Activated T-cell treated with anti-CD3 and anti-CD28 coated beads for 48 hours (primary cell): ENCODE measurements at regions not wholly inside any gene's neighbourhood (a gene's known extent, or its start where the extent isn't known, plus 50 kb on each side); places are given as distances from the start of the nearest gene placed in this dataset.

Source experiments
- DNase-seq: peaks from one replicate; pipeline ENCODE4 v3.0.0-alpha.2; 2020; ENCODE audit warnings: low read depth

- DNase-seq = no peak
Observed at GRCh38 chr7:136665878-136666509, 202.5 kb upstream of the CHRM2 start.

DNA sequence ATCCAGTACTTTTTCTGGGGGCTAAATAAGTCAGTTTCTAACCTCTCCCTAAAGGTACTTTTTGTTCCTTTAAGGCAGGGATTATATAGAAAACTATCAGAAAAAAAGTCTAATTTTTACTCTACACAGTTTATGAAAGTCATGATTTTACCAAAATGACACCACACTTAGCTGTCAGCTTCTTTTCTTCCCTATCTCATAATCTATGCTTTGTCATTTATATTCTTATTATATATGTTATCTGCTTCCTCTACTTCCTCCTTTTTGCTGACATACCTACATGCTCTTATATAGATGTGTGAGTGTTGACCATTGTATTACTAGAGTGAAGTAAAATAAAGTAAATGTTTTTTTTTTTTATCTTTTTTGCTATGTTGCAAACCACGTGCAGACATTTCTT is 203.9 kb upstream of the CHRM2 start:
- no peak for DNase-seq

- no peak for DNase-seq
Observed at GRCh38 chr7:136657482-136657921, 210.9 kb upstream of the CHRM2 start.

GRCh38 chr7:136656516-136656915 is 211.9 kb upstream of the CHRM2 start:
- DNase-seq = no peak

DNA sequence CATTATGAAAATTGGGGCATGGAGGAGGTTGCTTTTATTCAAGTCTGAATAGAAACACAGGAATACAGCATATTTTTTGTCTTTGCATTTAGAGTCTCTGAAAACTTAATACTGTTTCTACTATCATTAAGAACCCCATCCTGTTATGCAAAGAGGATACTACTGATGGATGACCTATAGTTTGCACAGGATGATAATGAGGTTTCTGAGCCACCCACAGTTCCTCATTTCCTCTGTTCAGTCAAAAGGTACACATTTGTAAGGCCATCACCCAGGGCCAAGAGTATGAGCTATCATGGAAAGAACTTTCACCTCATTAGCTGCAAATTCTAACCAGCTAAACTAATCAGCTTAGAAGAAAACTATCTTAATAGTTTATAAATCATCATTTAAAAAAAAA is 213.0 kb upstream of the CHRM2 start:
- DNase-seq = no peak

GRCh38 chr7:136654406-136654805 is 214.0 kb upstream of the CHRM2 start:
- DNase-seq = no peak

DNA sequence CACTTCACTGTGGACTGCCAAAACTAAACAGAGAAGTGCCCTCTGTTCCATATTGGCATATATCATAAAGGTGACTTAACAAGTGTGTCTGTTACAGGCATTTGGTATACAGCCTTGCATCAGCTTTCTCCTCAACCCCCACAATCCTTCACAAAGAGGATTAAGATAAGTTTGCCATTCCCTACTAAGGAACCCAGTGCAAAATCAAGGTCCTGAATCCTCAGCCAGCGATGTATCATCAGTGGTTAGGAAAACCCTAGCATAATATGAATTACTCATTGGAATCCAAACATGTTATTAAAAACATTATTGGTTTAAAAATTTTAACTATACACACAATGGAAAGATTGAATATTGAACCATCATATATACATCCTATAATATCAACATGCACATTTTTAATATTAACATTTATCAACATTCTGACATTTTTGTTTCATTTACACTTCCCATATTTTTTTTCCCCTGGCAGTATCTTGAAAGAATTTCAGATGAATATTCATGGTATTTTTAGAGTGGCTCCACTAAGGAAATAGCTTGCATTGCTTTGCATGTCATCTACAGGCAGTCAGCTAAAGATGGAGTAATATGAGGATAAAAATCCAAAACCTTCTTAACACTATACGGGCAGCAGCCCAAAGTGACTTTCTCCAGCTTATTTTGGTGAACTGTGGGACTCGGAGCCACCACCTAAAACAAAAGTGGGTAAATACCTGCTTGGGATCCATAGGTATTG is 215.6 kb upstream of the CHRM2 start:
- no peak for DNase-seq

GRCh38 chr7:136640977-136641376 is 227.5 kb upstream of the CHRM2 start:
- DNase-seq = no peak

DNA sequence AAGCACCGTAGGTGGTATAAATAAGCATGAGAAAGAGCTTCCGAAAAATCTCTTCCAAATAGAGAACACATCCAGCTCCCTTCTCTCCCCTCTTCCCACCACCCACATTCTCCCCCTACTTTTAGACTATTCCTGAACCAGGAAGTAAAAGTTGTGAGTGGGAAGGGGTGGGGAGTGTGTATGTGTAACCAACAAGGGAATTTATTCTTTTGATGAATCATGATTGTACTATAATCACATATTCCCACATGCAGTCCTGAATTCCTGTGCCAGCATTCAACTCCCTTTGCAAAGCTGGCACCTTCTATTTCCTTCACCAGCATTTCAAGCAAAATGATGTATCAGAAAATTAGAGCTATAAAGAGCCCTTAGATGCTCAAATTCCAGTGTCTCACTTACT is 230.6 kb upstream of the CHRM2 start:
- no peak for DNase-seq

DNA sequence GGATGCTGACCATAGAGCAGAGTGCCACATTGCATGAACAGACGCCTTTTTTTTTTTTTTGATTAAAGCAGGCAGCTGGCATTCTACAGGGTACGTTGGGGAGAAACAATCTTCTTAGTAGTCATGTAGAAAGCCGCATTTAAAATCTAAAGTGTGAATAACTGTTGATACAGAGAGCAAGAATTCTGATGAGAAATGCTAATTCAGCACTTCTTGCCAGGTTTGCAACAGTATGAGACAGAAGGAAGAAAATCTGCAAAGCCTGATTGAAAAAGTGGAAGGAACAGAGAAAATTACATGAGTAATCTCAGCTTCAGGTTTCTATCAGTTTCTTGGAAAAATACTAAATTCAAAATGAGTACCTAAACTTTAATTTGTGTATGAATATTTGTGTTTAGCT is 232.7 kb upstream of the CHRM2 start:
- DNase-seq = no peak

GRCh38 chr7:136618818-136619217 is 249.6 kb upstream of the CHRM2 start:
- DNase-seq = no peak

DNA sequence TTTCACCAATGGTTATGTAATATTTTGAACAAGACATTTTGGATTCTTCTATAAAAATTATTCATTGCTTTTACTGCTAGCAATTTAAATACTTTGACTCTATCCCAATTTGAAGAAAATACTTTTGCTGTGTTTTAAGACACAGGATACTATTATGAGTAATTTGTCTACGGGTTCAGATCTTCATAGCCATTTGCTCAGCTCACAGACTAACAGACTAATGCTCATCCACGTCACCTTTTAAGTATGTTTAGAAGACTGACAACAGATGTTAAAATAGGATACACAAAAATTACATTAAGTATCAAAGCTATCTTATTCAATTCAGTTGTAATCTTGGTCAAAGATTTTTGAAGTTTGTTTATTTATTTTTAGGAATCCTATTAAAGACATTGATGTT is 251.3 kb upstream of the CHRM2 start:
- DNase-seq = no peak

DNA sequence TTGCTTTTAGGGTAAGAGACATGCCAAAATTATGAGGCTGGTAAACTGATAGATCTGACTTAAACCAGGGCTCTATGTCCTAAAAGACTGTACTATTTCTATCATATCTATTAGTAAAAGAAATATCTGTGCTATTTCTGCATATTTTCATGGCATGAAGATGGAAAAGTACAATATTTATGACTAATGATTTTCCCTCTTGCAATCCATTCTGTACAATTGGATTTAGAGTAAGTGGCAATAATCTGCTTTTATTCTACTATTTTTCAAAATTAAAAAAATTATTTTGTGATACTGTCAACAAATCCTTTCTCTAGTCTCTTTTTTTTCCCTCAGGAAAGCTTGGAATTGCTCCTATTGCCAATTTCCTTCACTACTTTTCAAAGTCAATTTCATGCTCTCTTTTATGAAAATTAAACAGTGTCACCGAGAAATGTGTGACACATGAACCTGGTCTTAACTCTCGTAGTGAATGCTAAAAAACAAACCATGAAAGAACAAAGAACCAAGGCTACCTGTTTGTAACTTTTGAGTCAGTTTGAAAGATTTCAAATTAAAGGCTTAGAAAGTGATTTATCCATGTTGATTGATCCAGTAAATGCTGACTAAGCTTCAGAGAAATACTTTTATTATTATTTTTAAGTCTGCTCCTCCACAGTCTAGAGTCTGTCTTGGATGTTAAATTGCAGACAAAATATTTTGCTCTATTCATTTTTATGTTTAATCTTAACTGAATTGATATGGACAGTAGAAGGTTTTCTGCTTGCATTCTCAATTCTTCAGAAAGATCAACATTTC is 262.7 kb upstream of the CHRM2 start:
- DNase-seq = no peak

- DNase-seq = no peak
Observed at GRCh38 chr7:136601772-136602171, 266.7 kb upstream of the CHRM2 start.

DNA sequence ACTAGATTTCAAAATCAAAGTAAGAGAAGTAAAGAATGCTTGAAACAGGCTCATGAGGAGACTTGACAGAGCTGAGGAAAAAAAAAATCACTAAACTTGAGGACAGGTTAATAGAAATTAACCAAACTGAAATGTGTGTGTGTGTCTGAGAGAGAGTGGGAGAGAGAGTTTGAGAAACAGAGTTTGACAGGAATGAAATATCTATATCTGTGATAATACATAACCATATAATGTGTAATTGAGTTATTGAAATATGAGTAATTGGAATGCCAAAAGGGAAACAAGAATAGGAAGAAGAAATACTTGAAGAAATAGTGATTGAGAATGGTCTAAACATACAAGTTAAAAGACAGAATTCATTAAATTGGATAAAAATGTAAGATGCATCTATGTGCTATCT is 268.0 kb upstream of the CHRM2 start:
- no peak for DNase-seq

GRCh38 chr7:136594739-136595144 is 273.7 kb upstream of the CHRM2 start:
- no peak for DNase-seq

GRCh38 chr7:136588216-136588615 is 280.2 kb upstream of the CHRM2 start:
- DNase-seq = no peak

DNA sequence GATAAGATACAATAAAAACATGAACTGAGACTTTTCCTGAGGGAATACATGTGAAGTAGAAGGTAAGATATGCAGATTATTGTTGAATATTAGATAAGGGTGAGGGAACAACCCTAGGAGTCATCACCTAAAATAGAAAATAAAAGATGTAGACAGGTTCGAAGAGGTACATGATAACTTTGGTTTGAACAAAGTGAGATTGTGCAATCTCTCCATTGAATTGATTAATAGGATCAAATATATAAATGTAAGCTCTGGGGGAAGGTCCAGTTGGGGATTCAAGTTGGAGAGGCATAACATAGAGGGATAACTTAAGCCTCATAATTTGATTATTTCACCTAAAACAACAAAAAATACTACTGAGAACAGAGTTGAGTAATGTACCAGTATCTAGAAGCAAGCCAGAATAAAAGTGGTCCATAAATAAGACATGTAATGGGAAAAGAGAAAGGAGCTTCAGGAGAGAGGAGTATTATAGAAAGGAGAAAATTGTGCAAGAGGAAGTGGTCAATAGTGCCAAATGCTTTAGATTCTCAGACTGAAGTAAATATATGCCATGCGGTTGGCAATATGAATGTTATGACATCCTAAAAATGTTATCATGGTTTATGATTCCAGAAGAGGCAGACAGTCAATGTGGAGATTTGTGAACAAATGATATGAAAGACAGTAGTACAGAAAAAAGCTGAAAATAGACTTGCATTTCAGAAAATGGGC is 282.3 kb upstream of the CHRM2 start:
- DNase-seq = no peak

DNA sequence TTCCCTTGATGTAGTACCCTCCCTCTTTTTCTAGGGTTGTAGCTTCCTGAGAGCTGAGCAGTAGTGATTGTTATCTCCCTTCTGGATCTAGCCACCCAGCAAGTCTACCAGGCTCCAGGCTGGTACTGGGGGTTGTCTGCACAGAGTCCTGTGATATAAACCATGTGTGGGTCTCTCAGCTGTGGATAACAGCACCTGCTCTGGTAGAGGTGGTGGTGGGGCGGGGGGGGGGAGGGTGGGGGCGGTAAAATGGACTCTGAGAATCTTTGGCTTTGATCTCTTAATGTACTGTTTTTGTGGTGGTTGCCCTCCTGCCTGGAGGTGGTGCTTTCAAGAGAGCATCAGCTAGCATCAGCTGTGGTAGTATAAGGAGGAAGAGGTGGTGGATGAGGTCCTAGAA is 302.0 kb upstream of the CHRM2 start:
- no peak for DNase-seq

DNA sequence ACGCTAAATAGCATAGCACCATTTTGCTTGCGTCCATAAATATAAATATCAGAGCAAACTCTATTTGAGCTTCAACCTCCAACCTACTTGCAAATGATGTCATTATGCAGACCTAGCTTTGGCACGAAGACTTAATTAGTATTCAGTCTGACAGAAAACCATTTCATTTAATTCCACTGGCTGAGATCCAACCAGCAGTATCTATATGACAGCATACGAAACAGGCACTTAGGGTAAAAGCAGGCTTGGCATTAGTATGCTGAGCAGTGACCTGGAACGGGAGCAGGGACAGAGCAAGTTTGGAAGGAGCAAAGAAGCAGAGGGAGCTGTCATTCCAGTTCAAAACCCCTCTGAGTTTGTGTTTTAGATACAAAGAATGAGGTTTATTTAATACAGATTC is 312.5 kb upstream of the CHRM2 start:
- no peak for DNase-seq

DNA sequence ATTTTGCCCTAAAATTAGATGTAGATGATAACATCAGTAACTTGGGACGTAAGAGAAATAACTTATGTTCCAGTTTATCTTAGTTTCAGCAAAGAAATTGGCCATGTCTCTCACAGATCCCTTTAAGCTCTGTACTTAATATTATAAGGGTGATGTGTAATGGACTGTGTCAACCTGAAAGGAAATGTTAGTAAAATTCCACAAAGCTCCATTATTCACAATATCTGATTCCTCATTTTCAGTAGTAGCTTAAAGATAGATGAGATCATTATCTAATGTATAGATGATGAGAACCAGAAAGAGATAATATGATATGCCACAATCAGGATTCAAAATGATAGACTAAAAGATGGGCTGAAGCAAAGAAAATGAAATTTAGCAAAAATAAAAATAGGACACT is 316.8 kb upstream of the CHRM2 start:
- no peak for DNase-seq

DNA sequence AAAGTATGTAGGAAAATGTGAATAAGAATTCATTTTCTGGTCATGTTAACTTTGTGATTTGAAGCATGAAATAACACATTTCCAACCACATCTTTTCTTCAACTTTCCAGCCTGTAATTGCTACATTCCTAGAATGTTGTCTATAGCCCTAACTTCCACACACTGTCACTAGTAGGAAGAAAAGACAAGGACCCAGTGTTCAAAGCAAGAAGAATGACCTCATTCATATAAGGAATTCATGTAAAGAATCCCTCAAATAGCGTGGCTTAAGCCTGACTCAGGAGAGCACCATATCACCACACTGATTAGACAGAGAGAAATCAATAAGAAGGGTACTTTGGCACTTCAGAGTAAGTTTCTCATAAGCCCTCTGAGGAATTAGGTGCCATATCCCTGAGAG is 318.7 kb upstream of the CHRM2 start:
- DNase-seq = no peak

DNA sequence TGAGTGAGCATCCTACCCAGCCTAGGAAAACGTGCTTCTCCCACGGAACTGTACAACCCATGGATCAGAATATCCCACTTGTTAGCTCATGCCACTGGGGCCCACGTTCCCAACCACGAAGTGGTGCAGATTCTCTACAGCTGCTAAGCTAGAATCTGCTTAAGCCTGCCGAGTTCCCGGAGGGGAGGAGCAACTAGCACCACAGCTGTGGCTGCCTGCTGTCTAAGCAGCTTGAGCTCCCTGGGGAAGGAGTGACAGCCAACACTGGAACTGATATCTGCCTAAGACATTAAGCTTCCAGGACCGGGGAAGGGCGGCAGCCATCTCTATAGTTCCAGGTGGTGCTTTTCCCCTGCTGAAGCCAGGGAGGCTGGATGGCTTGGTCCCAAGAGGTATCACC is 334.7 kb upstream of the CHRM2 start:
- DNase-seq = no peak
